ENCODE measurements at regions not wholly inside any gene's neighbourhood (a gene's known extent, or its start where the extent isn't known, plus 50 kb on each side); places are given as distances from the start of the nearest gene placed in this dataset.

DNA sequence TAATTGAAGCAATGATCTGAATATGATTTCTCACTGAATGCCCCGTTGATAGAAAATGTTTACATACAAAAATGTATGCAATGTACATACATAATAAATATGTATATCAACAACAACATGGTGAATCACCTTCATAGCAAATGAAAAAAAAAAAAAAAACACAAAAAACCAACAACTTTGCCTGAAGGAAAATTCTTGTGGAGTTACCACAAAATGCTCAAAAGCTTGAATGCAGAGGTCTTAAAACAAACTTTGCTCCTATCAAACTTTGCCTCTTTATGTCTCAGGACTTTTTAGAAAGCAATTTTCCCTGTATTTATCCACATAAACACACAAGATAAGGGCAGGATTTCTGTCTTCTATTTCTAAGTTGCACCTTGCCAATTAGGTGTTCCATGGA, 92.9 kb upstream of the SIX2 start:
- TF ChIP-seq, protein P1, sequence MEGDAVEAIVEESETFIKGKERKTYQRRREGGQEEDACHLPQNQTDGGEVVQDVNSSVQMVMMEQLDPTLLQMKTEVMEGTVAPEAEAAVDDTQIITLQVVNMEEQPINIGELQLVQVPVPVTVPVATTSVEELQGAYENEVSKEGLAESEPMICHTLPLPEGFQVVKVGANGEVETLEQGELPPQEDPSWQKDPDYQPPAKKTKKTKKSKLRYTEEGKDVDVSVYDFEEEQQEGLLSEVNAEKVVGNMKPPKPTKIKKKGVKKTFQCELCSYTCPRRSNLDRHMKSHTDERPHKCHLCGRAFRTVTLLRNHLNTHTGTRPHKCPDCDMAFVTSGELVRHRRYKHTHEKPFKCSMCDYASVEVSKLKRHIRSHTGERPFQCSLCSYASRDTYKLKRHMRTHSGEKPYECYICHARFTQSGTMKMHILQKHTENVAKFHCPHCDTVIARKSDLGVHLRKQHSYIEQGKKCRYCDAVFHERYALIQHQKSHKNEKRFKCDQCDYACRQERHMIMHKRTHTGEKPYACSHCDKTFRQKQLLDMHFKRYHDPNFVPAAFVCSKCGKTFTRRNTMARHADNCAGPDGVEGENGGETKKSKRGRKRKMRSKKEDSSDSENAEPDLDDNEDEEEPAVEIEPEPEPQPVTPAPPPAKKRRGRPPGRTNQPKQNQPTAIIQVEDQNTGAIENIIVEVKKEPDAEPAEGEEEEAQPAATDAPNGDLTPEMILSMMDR (IDR thresholded peaks at IDR 0.05): no peak
- no peak for TF ChIP-seq POLR2A (IDR thresholded peaks at IDR 0.05)

Measured in breast epithelium (tissue), 3 donors.